ENCODE measurements at regions not wholly inside any gene's neighbourhood (a gene's known extent, or its start where the extent isn't known, plus 50 kb on each side); places are given as distances from the start of the nearest gene placed in this dataset.

GRCh38 chr3:117665296-117665695, 955.7 kb downstream of the TUSC7 start (continued):
- no peak for TF ChIP-seq RNF2 (IDR thresholded peaks at IDR 0.05)
- no peak for TF ChIP-seq BRF1 (IDR thresholded peaks at IDR 0.05; ENCODE audit: borderline replicate concordance, extremely low read depth, insufficient read length)
- no peak for TF ChIP-seq FOS (IDR thresholded peaks at IDR 0.05; ENCODE audit: extremely low read depth, insufficient read length)
- no peak for TF ChIP-seq TSHZ1 (CRISPR knock-in tag; IDR thresholded peaks at IDR 0.05)
- no peak for TF ChIP-seq ZNF696 (CRISPR knock-in tag; conservative IDR thresholded peaks at IDR 0.05)

GRCh38 chr3:117666325-117666724, 956.7 kb downstream of the TUSC7 start:
- H3K27ac ChIP-seq (ENCODE audit: extremely low read depth, low read depth, low read length): no peak overlapping the region
- POLR2A ChIA-PET: no interaction called here
- intact Hi-C loops (cut with micrococcal nuclease) (no loop called here), in situ Hi-C loops (cut with MboI) (no loop called here)
- no peak overlapping the region for H2AFZ ChIP-seq (ENCODE audit: low read depth, low read length)
- ATAC-seq (no peak), DNase-seq (ENCODE audit: extremely low read depth in 1 of 4, low spot score in 3 of 4) (no peak), FAIRE-seq (no peak)
- BruUV-seq (replicated peaks): no TSS peak
- no peak overlapping the region for H3K9ac ChIP-seq (ENCODE audit: insufficient read depth in 1 of 2, low read depth in 2 of 2, low read length in 2 of 2)
- no peak overlapping the region for H3K4me3 ChIP-seq
- no peaks in the 10 kb centered on the region for H3K79me2 ChIP-seq (ENCODE audit: control insufficient read depth, insufficient read depth, low read length)
- CTCF ChIA-PET (ENCODE audit: low intra/inter-chr PET ratio): no interaction called here
- no peaks in the 10 kb centered on the region for H4K20me1 ChIP-seq (replicated peaks; ENCODE audit: control insufficient read depth, insufficient read depth, low read length)
- H3K4me2 ChIP-seq (ENCODE audit: insufficient read depth, low read length): no peak overlapping the region
- TF ChIP-seq BRF1 (IDR thresholded peaks at IDR 0.05; ENCODE audit: borderline replicate concordance, extremely low read depth, insufficient read length): no peak
- no peak for TF ChIP-seq GTF2F1 (IDR thresholded peaks at IDR 0.05; ENCODE audit: low read depth, low read length)
- H3K36me3 ChIP-seq (ENCODE audit: control insufficient read depth, insufficient read depth, low read length): no peaks in the 10 kb centered on the region
- WGBS (ENCODE audit: insufficient coverage, low coverage, missing lambda C conversion rate): 0% methylated on average over 1 of the region's 3 CpGs
- no peaks in the 10 kb centered on the region for H3K4me1 ChIP-seq (replicated peaks in 1 of 2; ENCODE audit: control insufficient read depth in 2 of 2, insufficient read depth in 2 of 2, low read length in 2 of 2)
- no peaks in the 10 kb centered on the region for H3K27me3 ChIP-seq (ENCODE audit: control insufficient read depth in 2 of 2, insufficient read depth in 2 of 2, low read length in 2 of 2)
- no peaks in the 10 kb centered on the region for H3K9me1 ChIP-seq (ENCODE audit: control insufficient read depth, insufficient read depth, low read length)
- H3K9me3 ChIP-seq (replicated peaks; ENCODE audit: control insufficient read depth, insufficient read depth, low read depth, low read length): no peaks in the 10 kb centered on the region

All from K562 (cell line).